GM12878 (cell line): ENCODE measurements at regions not wholly inside any gene's neighbourhood (a gene's known extent, or its start where the extent isn't known, plus 50 kb on each side); places are given as distances from the start of the nearest gene placed in this dataset.

Experiments used
- ATAC-seq: fragments of 200-7000 bp; cut with Tn5 transposase; 3 replicates; pipeline ENCODE4 v1.9.1; 2020; ENCODE audit warnings: mild to moderate bottlenecking, moderate library complexity
- BruUV-seq: library from RNA; stranded (reverse); fragments of 400-500 nt; replicated peaks from 2 replicates; lab custom pipeline; 2021; lab: Mats Ljungman, UMichigan
- CTCF ChIA-PET: fragments of 300-600 bp; sonication (Branson Sonifier 250); formaldehyde crosslinking; extraction: SDS; loops from one replicate; lab custom pipeline; 2021; ENCODE audit warnings: inconsistent platforms; lab: Yijun Ruan, JAX
- POLR2A ChIA-PET: fragments of 350-600 bp; formaldehyde crosslinking; extraction: SDS; loops from one replicate; lab custom pipeline; 2021; ENCODE audit warnings: inconsistent platforms; lab: Charles Lee
- RAD21 ChIA-PET: fragments of 300-600 bp; sonication (Branson Sonifier 250); formaldehyde crosslinking; loops from one replicate; lab custom pipeline; 2023; ENCODE audit warnings: antibody characterized with exemption; ENCODE audit not compliant: unreplicated experiment; lab: Charles Lee
- SMC1A ChIA-PET: fragments of 300-600 bp; sonication (Branson Sonifier 250); formaldehyde crosslinking; loops from one replicate; lab custom pipeline; 2023; ENCODE audit not compliant: unreplicated experiment, uncharacterized antibody; lab: Charles Lee
- DNase-seq: peaks from one replicate; pipeline ENCODE4 v3.0.0-alpha.2; 2011; ENCODE audit warnings: low read depth, low spot score
- FAIRE-seq: peaks from 3 replicates; lab custom pipeline; 2011; peaks lifted over from hg19 to GRCh38; lab: Jason Lieb, UNC
- H2AFZ ChIP-seq: 2 replicates; pipeline ENCODE4 v1.6.0; 2011; ENCODE audit warnings: low read depth, low read length, control low read depth; ENCODE audit not compliant: control insufficient read depth
- H3K27ac ChIP-seq: 2 replicates; pipeline ENCODE4 v1.5.1; 2011; ENCODE audit warnings: control low read depth; ENCODE audit not compliant: control insufficient read depth, insufficient read depth
- H3K27me3 ChIP-seq, 2 experiments: replicated peaks in 1 of 2; 2 replicates each; pipeline versions ENCODE4 v1.6.0 to v1.6.1; 2011; ENCODE audit warnings: low read length in 1 of 2; ENCODE audit not compliant: control insufficient read depth in 2 of 2, insufficient read depth in 2 of 2
- H3K36me3 ChIP-seq, 2 experiments: 2 replicates each; pipeline ENCODE4 v1.5.1; 2011; ENCODE audit warnings: low read length in 1 of 2; ENCODE audit not compliant: control insufficient read depth in 2 of 2, insufficient read depth in 2 of 2
- H3K4me1 ChIP-seq: 2 replicates; pipeline ENCODE4 v1.6.1; 2011; ENCODE audit warnings: mild to moderate bottlenecking, low read length, moderate library complexity, mixed read lengths; ENCODE audit not compliant: control insufficient read depth, insufficient read depth
- H3K4me2 ChIP-seq: 2 replicates; pipeline ENCODE4 v1.6.0; 2011; ENCODE audit warnings: control low read depth; ENCODE audit not compliant: control insufficient read depth, insufficient read depth
- H3K4me3 ChIP-seq: fragments of 200-600 bp; sonication (generic); 2 replicates; pipeline ENCODE4 v1.5.1; 2016
- H3K79me2 ChIP-seq: 2 replicates; pipeline ENCODE4 v1.6.0; 2011; ENCODE audit warnings: low read length; ENCODE audit not compliant: control insufficient read depth, insufficient read depth
- H3K9ac ChIP-seq: 2 replicates; pipeline ENCODE4 v1.8.0; 2011; ENCODE audit warnings: low read length, control low read depth, mixed read lengths; ENCODE audit not compliant: control insufficient read depth, insufficient read depth
- H3K9me3 ChIP-seq: replicated peaks from 3 replicates; pipeline ENCODE4 v1.5.1; 2011; ENCODE audit warnings: mild to moderate bottlenecking, low read length; ENCODE audit not compliant: control insufficient read depth, insufficient read depth
- H4K20me1 ChIP-seq: 2 replicates; pipeline ENCODE4 v1.6.0; 2011; ENCODE audit not compliant: control insufficient read depth, insufficient read depth
- ATF2 ChIP-seq: IDR thresholded peaks from 2 replicates; pipeline ENCODE4 v1.6.1; 2012; ENCODE audit warnings: low read length, inconsistent platforms
- CBFB ChIP-seq: IDR thresholded peaks from 2 replicates; pipeline ENCODE4 v1.6.1; 2016; ENCODE audit warnings: antibody characterized with exemption, low read depth
- CHD1 ChIP-seq: IDR thresholded peaks from 2 replicates; pipeline ENCODE4 v1.6.1; 2012; ENCODE audit warnings: low read depth, low read length, improper control_type of control experiment
- E4F1 ChIP-seq: fragments of 450-650 bp; IDR thresholded peaks from 2 replicates; pipeline ENCODE4 v1.6.1; 2018; ENCODE audit warnings: borderline replicate concordance, mild to moderate bottlenecking; ENCODE audit not compliant: partially characterized antibody
- ETV6 ChIP-seq, 2 experiments: fragments of 450-650 bp in 1 of 2; IDR thresholded peaks in 1 of 2; conservative IDR thresholded peaks in 1 of 2; 2 replicates each; pipeline ENCODE4 v1.6.1; 2014; ENCODE audit warnings: antibody characterized with exemption in 1 of 2, borderline replicate concordance in 1 of 2, low read depth in 1 of 2, mild to moderate bottlenecking in 1 of 2, moderate library complexity in 1 of 2
- FOS ChIP-seq: IDR thresholded peaks from 3 replicates; pipeline ENCODE4 v1.6.1; 2011; ENCODE audit warnings: borderline replicate concordance; ENCODE audit not compliant: insufficient read length; ENCODE audit errors: extremely low read depth
- HSF1 ChIP-seq: fragments of 150-350 bp; IDR thresholded peaks from 2 replicates; pipeline ENCODE4 v1.6.1; 2014; ENCODE audit warnings: mild to moderate bottlenecking, low read depth, low read length
- NKRF ChIP-seq: fragments of 450-650 bp; conservative IDR thresholded peaks from 2 replicates; pipeline ENCODE4 v1.6.1; 2017; ENCODE audit warnings: mild to moderate bottlenecking, moderate library complexity
- PBX3 ChIP-seq: IDR thresholded peaks from 2 replicates; pipeline ENCODE4 v1.6.1; 2011; ENCODE audit warnings: mild to moderate bottlenecking, low read depth, low read length, moderate library complexity; ENCODE audit not compliant: insufficient replicate concordance
- PKNOX1 ChIP-seq: fragments of 450-650 bp; IDR thresholded peaks from 2 replicates; pipeline ENCODE4 v1.6.1; 2016; ENCODE audit warnings: mild to moderate bottlenecking
- SMC3 ChIP-seq: IDR thresholded peaks from 2 replicates; pipeline ENCODE4 v1.6.1; 2011; ENCODE audit warnings: low read length, improper control_type of control experiment, borderline replicate concordance
- SPI1 ChIP-seq: IDR thresholded peaks from 2 replicates; pipeline ENCODE4 v1.6.1; 2011; ENCODE audit warnings: low read depth, mild to moderate bottlenecking, low read length, moderate library complexity, borderline replicate concordance; ENCODE audit not compliant: insufficient read depth
- WGBS: methylation state at CpG from one replicate; pipeline ENCODE4 v1.1.6; 2016; ENCODE audit warnings: low lambda C conversion rate; ENCODE audit not compliant: insufficient replicate concordance, insufficient coverage; ENCODE audit errors: missing lambda C conversion rate; 5-methylcytosine and 5-hydroxymethylcytosine counted together
- in situ Hi-C: fragments of 300-500 bp; cut with MboI; formaldehyde crosslinking; loops from 9 replicates; pipeline ENCODE4 v1.14.3; 2018; ENCODE audit warnings: mixed read lengths
- intact Hi-C: fragments of 100-400 bp; cut with micrococcal nuclease; formaldehyde crosslinking; loops from one replicate; pipeline ENCODE4 v1.14.2; 2022; ENCODE audit not compliant: unreplicated experiment

- Histone ChIP-seq H3K4me1 (no peaks in the 10 kb centered on the region), H3K79me2 (no peaks in the 10 kb centered on the region), H3K27me3 (no peaks in the 10 kb centered on the region), H3K9ac (no peak overlapping the region), H3K4me2 (no peak overlapping the region), H3K4me3 (no peak overlapping the region), H3K27ac (no peak overlapping the region), H3K9me3 (no peaks in the 10 kb centered on the region), H4K20me1 (no peaks in the 10 kb centered on the region), H3K36me3 (no peaks in the 10 kb centered on the region), H2AFZ (no peak overlapping the region)
- no TSS peak for BruUV-seq
- no peak for DNase-seq
- ATAC-seq, result no peak
- CTCF ChIA-PET, result no interaction called here
- in situ Hi-C loops (no loop called here), intact Hi-C loops (no loop called here)
- FAIRE-seq, result no peak
- POLR2A ChIA-PET, result no interaction called here
- WGBS, result 75% methylated on average over 3 of the region's 3 CpGs
- RAD21 ChIA-PET, result no interaction called here
- SMC1A ChIA-PET, result interaction anchor here (0.6 kb wide), 1 partner anchor 468 kb away, joined by 3 read pairs; no protein-coding TSS in a partner anchor
- TF ChIP-seq SPI1 (no peak), FOS (no peak), E4F1 (no peak), NKRF (no peak), CHD1 (no peak), CBFB (no peak), SMC3 (no peak), PKNOX1 (no peak), ETV6 (conservative IDR thresholded peaks at IDR 0.05 in 1 of 2, IDR thresholded peaks at IDR 0.05 in 1 of 2; ENCODE audit: borderline replicate concordance in 1 of 2, low read depth in 1 of 2) (no peak), PBX3 (no peak), ATF2 (no peak), HSF1 (no peak)
Observed at GRCh38 chr6:148055419-148055818, 287.2 kb upstream of the SASH1 start.
